GM12864 (cell line): ENCODE measurements at regions not wholly inside any gene's neighbourhood (a gene's known extent, or its start where the extent isn't known, plus 50 kb on each side); places are given as distances from the start of the nearest gene placed in this dataset.
"Not testable (repeated sequence)": the region's sequence is repeated elsewhere in the genome, so short reads cannot be mapped to it uniquely, and the experiment has no call there.

ENCODE experiments used
- DNase-seq: peaks from one replicate; pipeline ENCODE4 v3.0.0-alpha.2; 2011; ENCODE audit warnings: low read depth
- H3K4me3 ChIP-seq: 2 replicates; pipeline ENCODE4 v1.5.1; 2011; ENCODE audit warnings: mild to moderate bottlenecking, low read depth, low read length, control low read depth
- TF ChIP-seq, protein P1 (sequence below): IDR thresholded peaks from 2 replicates; pipeline ENCODE4 v1.5.1; 2011; ENCODE audit warnings: low read depth, mild to moderate bottlenecking, moderate library complexity, low read length, control low read depth, inconsistent platforms; ENCODE audit errors: missing control alignments

- no peak for DNase-seq
- TF ChIP-seq, protein P1, sequence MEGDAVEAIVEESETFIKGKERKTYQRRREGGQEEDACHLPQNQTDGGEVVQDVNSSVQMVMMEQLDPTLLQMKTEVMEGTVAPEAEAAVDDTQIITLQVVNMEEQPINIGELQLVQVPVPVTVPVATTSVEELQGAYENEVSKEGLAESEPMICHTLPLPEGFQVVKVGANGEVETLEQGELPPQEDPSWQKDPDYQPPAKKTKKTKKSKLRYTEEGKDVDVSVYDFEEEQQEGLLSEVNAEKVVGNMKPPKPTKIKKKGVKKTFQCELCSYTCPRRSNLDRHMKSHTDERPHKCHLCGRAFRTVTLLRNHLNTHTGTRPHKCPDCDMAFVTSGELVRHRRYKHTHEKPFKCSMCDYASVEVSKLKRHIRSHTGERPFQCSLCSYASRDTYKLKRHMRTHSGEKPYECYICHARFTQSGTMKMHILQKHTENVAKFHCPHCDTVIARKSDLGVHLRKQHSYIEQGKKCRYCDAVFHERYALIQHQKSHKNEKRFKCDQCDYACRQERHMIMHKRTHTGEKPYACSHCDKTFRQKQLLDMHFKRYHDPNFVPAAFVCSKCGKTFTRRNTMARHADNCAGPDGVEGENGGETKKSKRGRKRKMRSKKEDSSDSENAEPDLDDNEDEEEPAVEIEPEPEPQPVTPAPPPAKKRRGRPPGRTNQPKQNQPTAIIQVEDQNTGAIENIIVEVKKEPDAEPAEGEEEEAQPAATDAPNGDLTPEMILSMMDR = no peak
Measured at GRCh38 chr17:70426752-70427151, 257.4 kb downstream of the KCNJ2 start.

GRCh38 chr17:70434536-70435490 is 265.5 kb downstream of the KCNJ2 start:
- no peak for DNase-seq
- H3K4me3 ChIP-seq = no peak overlapping the region
- TF ChIP-seq, protein P1 = no peak

More at GRCh38 chr17:70426752-70427151, 257.4 kb downstream of the KCNJ2 start:
- H3K4me3 ChIP-seq = no peak overlapping the region

GRCh38 chr17:70437656-70438055 is 268.3 kb downstream of the KCNJ2 start:
- H3K4me3 ChIP-seq = no peak overlapping the region
- DNase-seq = no peak
- TF ChIP-seq, protein P1 = no peak

- no peak for DNase-seq
- H3K4me3 ChIP-seq = no peak overlapping the region
- TF ChIP-seq, protein P1 = no peak
Measured at GRCh38 chr17:70446446-70446845, 277.1 kb downstream of the KCNJ2 start.

GRCh38 chr17:70447588-70447987 is 278.3 kb downstream of the KCNJ2 start:
- TF ChIP-seq, protein P1 = no peak
- H3K4me3 ChIP-seq = no peak overlapping the region
- DNase-seq = no peak

DNA sequence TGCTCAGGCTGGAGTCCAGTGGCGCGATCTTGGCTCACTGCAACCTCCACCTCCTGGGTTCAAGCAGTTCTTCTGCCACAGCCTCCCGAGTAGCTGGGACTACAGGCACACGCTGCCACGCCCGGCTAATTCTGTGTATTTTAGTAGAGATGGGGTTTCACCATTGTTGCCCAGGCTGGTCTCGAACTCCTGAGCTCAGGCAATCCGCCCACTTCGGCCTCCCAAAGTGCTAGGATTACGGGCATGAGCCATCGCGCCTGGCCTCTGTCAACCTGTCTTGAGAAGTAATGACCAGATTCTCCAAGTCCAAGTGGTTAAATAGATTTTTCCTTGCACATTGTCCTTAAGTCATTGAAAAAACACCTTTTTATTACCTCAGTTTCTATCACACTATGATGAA is 283.7 kb downstream of the KCNJ2 start:
- DNase-seq = not testable (repeated sequence)

DNA sequence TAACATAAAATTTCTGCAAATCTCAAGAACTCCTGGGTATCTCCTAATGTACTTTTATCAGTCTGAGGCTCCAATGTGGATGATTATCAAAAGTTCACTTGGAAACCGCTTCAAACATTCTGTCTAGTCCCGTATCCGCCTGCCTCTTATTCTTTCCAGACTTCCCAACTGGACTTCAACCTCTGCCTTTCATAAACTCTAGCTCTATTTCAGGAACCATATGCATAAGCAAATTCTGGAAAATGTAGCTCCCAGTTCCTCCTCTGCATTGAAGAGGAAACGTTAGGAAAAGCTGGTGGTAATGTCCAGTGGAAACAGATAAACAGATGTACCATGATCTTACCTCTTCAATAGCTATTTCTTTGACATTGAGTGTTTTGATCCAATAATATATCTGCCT is 285.0 kb downstream of the KCNJ2 start:
- no peak for DNase-seq
- TF ChIP-seq, protein P1 = no peak
- H3K4me3 ChIP-seq = no peak overlapping the region

More for the DNA sequence above, 283.7 kb downstream of the KCNJ2 start:
- H3K4me3 ChIP-seq = not testable (repeated sequence)
